ENCODE measurements at regions not wholly inside any gene's neighbourhood (a gene's known extent, or its start where the extent isn't known, plus 50 kb on each side); places are given as distances from the start of the nearest gene placed in this dataset.
"Not testable (repeated sequence)": the region's sequence is repeated elsewhere in the genome, so short reads cannot be mapped to it uniquely, and the experiment has no call there.

DNA sequence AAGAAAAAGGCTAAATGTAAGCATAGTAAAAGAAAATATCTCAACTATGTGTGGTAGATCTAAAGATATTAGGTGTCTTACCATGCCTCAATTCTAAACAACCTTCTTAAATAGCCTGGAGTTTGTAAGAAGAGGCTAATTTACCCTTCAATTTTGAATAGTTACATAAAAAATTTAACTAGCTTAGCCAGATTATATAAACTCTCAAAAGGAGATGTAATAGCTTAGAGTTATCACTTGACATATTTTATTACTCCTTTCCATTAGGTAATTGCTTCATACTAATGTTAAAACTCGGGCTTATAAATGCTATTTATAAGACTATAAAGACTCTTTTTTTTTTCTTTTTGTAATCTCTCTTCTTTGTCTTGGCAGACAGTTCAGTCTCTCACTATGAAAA is 297.5 kb upstream of the PABPC4L start:
- Histone ChIP-seq H3K4me3 (no peak overlapping the region), H3K9me3 (no peaks in the 10 kb centered on the region), H3K36me3 (no peaks in the 10 kb centered on the region), H3K27ac (no peak overlapping the region), H3K27me3 (no peaks in the 10 kb centered on the region), H3K4me1 (no peaks in the 10 kb centered on the region)
- TF ChIP-seq POLR2AphosphoS5 (IDR thresholded peaks at IDR 0.05) (no peak), POLR2A (IDR thresholded peaks at IDR 0.05) (no peak)
- 52 to 55% methylated on average over 1 of the region's 1 CpG for WGBS, 2 donors
- no peak for DNase-seq
- ATAC-seq (ENCODE audit: low FRiP score in 2 of 2), result no peak

DNA sequence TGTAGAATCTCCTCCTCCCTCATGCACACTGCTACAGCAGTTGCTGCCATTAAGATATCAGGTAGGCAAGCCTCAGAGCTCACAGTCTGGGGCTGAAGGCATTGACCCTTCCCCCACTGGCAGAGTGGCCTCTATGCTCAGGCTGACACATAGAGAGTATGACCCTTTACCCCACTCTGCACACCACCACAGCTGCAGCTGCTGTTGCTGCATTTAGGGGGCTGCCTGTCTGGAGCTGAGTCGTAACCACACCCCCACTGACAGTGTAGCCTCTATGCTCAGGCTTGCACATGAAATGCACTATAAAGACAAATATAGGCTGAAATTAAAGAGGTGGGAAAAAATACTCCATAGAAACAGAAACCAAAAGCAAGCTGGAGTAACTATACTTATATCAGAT is 289.3 kb upstream of the PABPC4L start:
- no peak for TF ChIP-seq POLR2A (IDR thresholded peaks at IDR 0.05)
- TF ChIP-seq EP300 (IDR thresholded peaks at IDR 0.05), result no peak
- TF ChIP-seq POLR2AphosphoS5 (IDR thresholded peaks at IDR 0.05), result no peak
- TF ChIP-seq, protein P1, sequence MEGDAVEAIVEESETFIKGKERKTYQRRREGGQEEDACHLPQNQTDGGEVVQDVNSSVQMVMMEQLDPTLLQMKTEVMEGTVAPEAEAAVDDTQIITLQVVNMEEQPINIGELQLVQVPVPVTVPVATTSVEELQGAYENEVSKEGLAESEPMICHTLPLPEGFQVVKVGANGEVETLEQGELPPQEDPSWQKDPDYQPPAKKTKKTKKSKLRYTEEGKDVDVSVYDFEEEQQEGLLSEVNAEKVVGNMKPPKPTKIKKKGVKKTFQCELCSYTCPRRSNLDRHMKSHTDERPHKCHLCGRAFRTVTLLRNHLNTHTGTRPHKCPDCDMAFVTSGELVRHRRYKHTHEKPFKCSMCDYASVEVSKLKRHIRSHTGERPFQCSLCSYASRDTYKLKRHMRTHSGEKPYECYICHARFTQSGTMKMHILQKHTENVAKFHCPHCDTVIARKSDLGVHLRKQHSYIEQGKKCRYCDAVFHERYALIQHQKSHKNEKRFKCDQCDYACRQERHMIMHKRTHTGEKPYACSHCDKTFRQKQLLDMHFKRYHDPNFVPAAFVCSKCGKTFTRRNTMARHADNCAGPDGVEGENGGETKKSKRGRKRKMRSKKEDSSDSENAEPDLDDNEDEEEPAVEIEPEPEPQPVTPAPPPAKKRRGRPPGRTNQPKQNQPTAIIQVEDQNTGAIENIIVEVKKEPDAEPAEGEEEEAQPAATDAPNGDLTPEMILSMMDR (IDR thresholded peaks at IDR 0.05), result no peak
- Histone ChIP-seq H3K36me3 (no peaks in the 10 kb centered on the region), H3K4me1 (no peaks in the 10 kb centered on the region), H3K9me3 (no peaks in the 10 kb centered on the region), H3K27me3 (no peaks in the 10 kb centered on the region), H3K4me3 (no peak overlapping the region), H3K27ac (no peak overlapping the region)
- ATAC-seq (ENCODE audit: low FRiP score in 2 of 2) (no peak), DNase-seq (no peak)
- WGBS, 2 donors, result 92 to 94% methylated on average over 1 of the region's 1 CpG

DNA sequence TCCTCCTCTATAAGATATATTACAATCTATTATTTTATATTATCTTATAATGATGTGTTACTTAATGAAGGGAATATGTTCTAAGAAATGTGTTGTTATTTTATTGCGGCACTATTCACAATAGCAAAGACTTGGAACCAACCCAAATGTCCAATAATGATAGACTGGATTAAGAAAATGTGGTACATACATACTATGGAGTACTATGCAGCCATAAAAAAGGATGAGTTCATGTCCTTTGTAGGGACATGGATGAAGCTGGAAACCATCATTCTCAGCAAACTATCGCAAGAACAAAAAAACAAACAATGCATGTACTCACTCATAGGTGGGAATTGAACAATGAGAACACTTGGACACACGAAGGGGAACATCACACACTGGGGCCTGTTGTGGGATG is 281.9 kb upstream of the PABPC4L start:
- H3K36me3 ChIP-seq; H3K4me3 ChIP-seq; H3K27me3 ChIP-seq; H3K27ac ChIP-seq; DNase-seq; H3K9me3 ChIP-seq; H3K4me1 ChIP-seq; ATAC-seq (ENCODE audit: low FRiP score in 2 of 2): not testable (repeated sequence)
- WGBS, 2 donors, result 83 to 86% methylated on average over 3 of the region's 3 CpGs

DNA sequence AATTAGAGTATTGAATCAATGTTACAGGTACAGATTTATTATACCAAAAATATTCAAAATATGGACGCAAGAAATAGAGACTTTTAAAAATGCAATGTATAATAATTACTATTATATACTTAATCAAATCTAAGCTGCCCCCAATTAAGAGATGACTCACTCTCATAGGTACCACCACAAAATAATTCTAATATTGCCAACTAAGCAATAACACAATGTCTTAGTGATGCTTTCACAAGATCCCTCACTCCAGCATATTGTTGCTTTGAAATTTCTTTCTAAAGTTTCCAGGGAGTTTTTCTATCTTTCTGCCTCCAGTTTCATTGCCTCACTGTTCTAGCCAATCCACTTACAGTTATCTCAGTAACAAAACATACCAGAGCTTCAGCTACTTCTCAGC is 270.0 kb upstream of the PABPC4L start:
- DNase-seq (no peak), ATAC-seq (ENCODE audit: low FRiP score in 2 of 2) (no peak)
- Histone ChIP-seq H3K27me3 (no peaks in the 10 kb centered on the region), H3K36me3 (no peaks in the 10 kb centered on the region), H3K4me3 (no peak overlapping the region), H3K27ac (no peak overlapping the region), H3K4me1 (no peaks in the 10 kb centered on the region), H3K9me3 (no peaks in the 10 kb centered on the region)
- 86 to 95% methylated on average over 1 of the region's 1 CpG for WGBS, 2 donors
- no peak for TF ChIP-seq EP300 (IDR thresholded peaks at IDR 0.05)
- TF ChIP-seq POLR2AphosphoS5 (IDR thresholded peaks at IDR 0.05), result no peak
- no peak for TF ChIP-seq POLR2A (IDR thresholded peaks at IDR 0.05)
- TF ChIP-seq, protein P1 (IDR thresholded peaks at IDR 0.05), result no peak

DNA sequence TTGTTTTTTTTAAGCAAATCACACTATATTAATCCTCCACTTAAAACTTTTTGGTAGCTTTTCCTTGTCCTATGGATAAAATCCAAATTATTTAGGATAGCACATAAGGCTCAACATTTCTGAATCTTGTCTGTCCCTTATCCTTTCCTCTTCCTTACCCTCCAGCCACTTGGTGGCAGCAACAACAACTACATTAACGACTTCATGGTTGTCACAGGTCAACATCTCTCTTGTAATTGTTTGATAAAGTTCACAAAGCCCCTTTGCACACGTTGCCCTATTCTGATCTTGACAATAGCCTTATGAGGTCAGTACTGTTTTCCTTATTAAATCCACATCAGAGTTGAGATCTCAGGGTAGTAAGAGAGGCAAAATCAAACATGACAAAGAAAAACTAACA is 269.0 kb upstream of the PABPC4L start:
- ATAC-seq (ENCODE audit: low FRiP score in 2 of 2), result no peak
- no peaks in the 10 kb centered on the region for H3K27me3 ChIP-seq
- TF ChIP-seq, protein P1 (IDR thresholded peaks at IDR 0.05), result peak in 2 of 6 experiments; percentile 25 to 34
- TF ChIP-seq EP300 (IDR thresholded peaks at IDR 0.05) (no peak), POLR2A (IDR thresholded peaks at IDR 0.05) (no peak)
- no peak overlapping the region for H3K4me3 ChIP-seq
- H3K9me3 ChIP-seq, result no peaks in the 10 kb centered on the region
- H3K27ac ChIP-seq, result no peak overlapping the region
- no peaks in the 10 kb centered on the region for H3K36me3 ChIP-seq
- H3K4me1 ChIP-seq, result no peaks in the 10 kb centered on the region
- DNase-seq, result peak in 1 of 2 donors; percentile 21
- 6 to 13% methylated on average over 2 of the region's 2 CpGs for WGBS, 2 donors

DNA sequence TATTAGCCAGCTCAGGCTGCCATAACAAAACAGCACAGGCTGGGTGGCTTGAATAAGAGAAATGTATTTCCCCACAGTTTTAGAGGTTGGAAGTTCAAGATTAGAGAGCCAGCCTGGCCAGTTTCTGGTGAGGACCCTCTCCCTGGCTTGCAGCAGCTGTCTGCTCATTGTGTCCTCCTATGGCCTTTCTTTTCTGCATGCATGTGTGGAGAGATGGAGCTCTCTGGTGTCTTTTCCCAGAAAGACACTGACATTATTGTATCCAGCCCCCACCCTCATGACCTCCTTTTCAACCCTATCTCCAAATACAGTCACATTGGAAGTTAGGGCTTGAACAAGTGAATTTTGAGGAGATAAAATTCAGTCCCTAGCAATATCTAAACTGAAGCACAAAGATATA is 263.8 kb upstream of the PABPC4L start:
- TF ChIP-seq, protein P1 (IDR thresholded peaks at IDR 0.05), result no peak
- no peak for TF ChIP-seq POLR2A (IDR thresholded peaks at IDR 0.05)
- H3K4me1 ChIP-seq, result no peaks in the 10 kb centered on the region
- H3K4me3 ChIP-seq, result no peak overlapping the region
- no peak overlapping the region for H3K27ac ChIP-seq
- no peaks in the 10 kb centered on the region for H3K27me3 ChIP-seq
- H3K9me3 ChIP-seq, result no peaks in the 10 kb centered on the region
- no peak for DNase-seq
- ATAC-seq (ENCODE audit: low FRiP score in 2 of 2), result no peak
- no peaks in the 10 kb centered on the region for H3K36me3 ChIP-seq

Measured in upper lobe of left lung (tissue), 6 donors.